IMR-90 (cell line): ENCODE measurements at regions not wholly inside any gene's neighbourhood (a gene's known extent, or its start where the extent isn't known, plus 50 kb on each side); places are given as distances from the start of the nearest gene placed in this dataset.

ENCODE experiments used
- ATAC-seq: fragments of 200-7000 bp; cut with Tn5 transposase; 2 replicates; pipeline ENCODE4 v1.9.1; 2020; ENCODE audit warnings: low read depth, mild to moderate bottlenecking, moderate library complexity
- BruUV-seq: library from RNA; stranded (reverse); fragments of 400-500 nt; replicated peaks from 2 replicates; lab custom pipeline; 2021; lab: Mats Ljungman, UMichigan
- CTCF ChIA-PET: fragments of 300-600 bp; formaldehyde crosslinking; extraction: SDS; loops from one replicate; lab custom pipeline; 2021; ENCODE audit warnings: antibody characterized with exemption; lab: Yijun Ruan, JAX
- POLR2A ChIA-PET: fragments of 300-600 bp; sonication (Branson Sonifier 250); formaldehyde crosslinking; loops from one replicate; lab custom pipeline; 2022; ENCODE audit warnings: antibody characterized with exemption; ENCODE audit not compliant: unreplicated experiment; lab: Charles Lee
- DNase-seq: peaks from one replicate; pipeline ENCODE4 v3.0.0; 2013
- H2AFZ ChIP-seq: replicated peaks from 2 replicates; pipeline ENCODE3; 2013; ENCODE audit warnings: low read length, mild to moderate bottlenecking; ENCODE audit not compliant: poor library complexity
- H2AK5ac ChIP-seq: 2 replicates; pipeline ENCODE4 v1.6.1; 2013; ENCODE audit warnings: low read depth, low read length, inconsistent platforms
- H2AK9ac ChIP-seq: replicated peaks from 2 replicates; pipeline ENCODE3; 2013; ENCODE audit warnings: mild to moderate bottlenecking, low read depth, low read length, moderate library complexity; ENCODE audit not compliant: poor library complexity
- H2BK120ac ChIP-seq: 2 replicates; pipeline ENCODE4 v1.6.1; 2013; ENCODE audit warnings: low read depth, low read length, inconsistent platforms
- H2BK15ac ChIP-seq: 3 replicates; pipeline ENCODE4 v1.6.1; 2013; ENCODE audit warnings: low read depth, low read length, inconsistent platforms
- H2BK20ac ChIP-seq: 2 replicates; pipeline ENCODE4 v1.6.1; 2013; ENCODE audit warnings: low read depth, mild to moderate bottlenecking, inconsistent platforms, low read length, moderate library complexity
- H2BK5ac ChIP-seq: 2 replicates; pipeline ENCODE4 v1.6.1; 2013; ENCODE audit warnings: mild to moderate bottlenecking, low read depth, low read length, inconsistent platforms; ENCODE audit not compliant: poor library complexity, severe bottlenecking
- H3K14ac ChIP-seq: replicated peaks from 2 replicates; pipeline ENCODE4 v1.6.1; 2013; ENCODE audit warnings: low read depth, low read length, inconsistent platforms
- H3K18ac ChIP-seq: 2 replicates; pipeline ENCODE4 v1.6.1; 2013; ENCODE audit warnings: low read depth, low read length, control low read depth
- H3K23ac ChIP-seq: 2 replicates; pipeline ENCODE4 v1.6.1; 2013; ENCODE audit warnings: low read depth, low read length, inconsistent platforms
- H3K27ac ChIP-seq: 2 replicates; pipeline ENCODE4 v1.5.1; 2013; ENCODE audit warnings: mild to moderate bottlenecking, control low read depth, low read length; ENCODE audit not compliant: insufficient read depth
- H3K27me3 ChIP-seq: 2 replicates; pipeline ENCODE4 v1.6.1; 2013; ENCODE audit warnings: low read length; ENCODE audit not compliant: control insufficient read depth, insufficient read depth
- H3K36me3 ChIP-seq: 2 replicates; pipeline ENCODE4 v1.6.1; 2013; ENCODE audit warnings: low read length, mixed read lengths; ENCODE audit not compliant: control insufficient read depth, insufficient read depth
- H3K4ac ChIP-seq: 2 replicates; pipeline ENCODE4 v1.6.1; 2013; ENCODE audit warnings: low read depth, low read length, inconsistent platforms
- H3K4me1 ChIP-seq: 2 replicates; pipeline ENCODE4 v1.6.1; 2013; ENCODE audit warnings: low read length, mixed read lengths; ENCODE audit not compliant: control insufficient read depth, insufficient read depth
- H3K4me2 ChIP-seq: 2 replicates; pipeline ENCODE4 v1.6.1; 2013; ENCODE audit warnings: low read depth, mild to moderate bottlenecking, control low read depth, low read length, moderate library complexity
- H3K4me3 ChIP-seq: 2 replicates; pipeline ENCODE4 v1.5.1; 2013; ENCODE audit warnings: low read depth, mild to moderate bottlenecking, control low read depth, low read length, moderate library complexity; ENCODE audit not compliant: insufficient read depth
- H3K56ac ChIP-seq: 2 replicates; pipeline ENCODE4 v1.6.1; 2013; ENCODE audit warnings: low read length, inconsistent platforms; ENCODE audit not compliant: insufficient read depth; ENCODE audit errors: extremely low read depth
- H3K79me1 ChIP-seq, 2 experiments: 2 replicates each; pipeline ENCODE4 v1.6.1; 2013; ENCODE audit warnings: low read length in 2 of 2, inconsistent platforms in 1 of 2, low read depth in 1 of 2
- H3K9ac ChIP-seq: 2 replicates; pipeline ENCODE4 v1.6.1; 2013; ENCODE audit warnings: low read depth, low read length, control low read depth
- H3K9me1 ChIP-seq: 2 replicates; pipeline ENCODE4 v1.6.1; 2013; ENCODE audit warnings: low read length, inconsistent platforms; ENCODE audit not compliant: insufficient read depth
- H3K9me3 ChIP-seq: 2 replicates; pipeline ENCODE4 v1.6.1; 2013; ENCODE audit warnings: low read length; ENCODE audit not compliant: control insufficient read depth, insufficient read depth
- H4K20me1 ChIP-seq: 2 replicates; pipeline ENCODE4 v1.6.1; 2013; ENCODE audit warnings: low read length, inconsistent platforms; ENCODE audit not compliant: insufficient read depth
- H4K5ac ChIP-seq: 2 replicates; pipeline ENCODE4 v1.6.1; 2013; ENCODE audit warnings: mild to moderate bottlenecking, low read depth, low read length, control low read depth
- H4K8ac ChIP-seq, 2 experiments: 2 replicates each; pipeline ENCODE4 v1.6.1; 2013; ENCODE audit warnings: low read depth in 2 of 2, low read length in 2 of 2, control low read depth in 1 of 2, inconsistent platforms in 1 of 2
- H4K91ac ChIP-seq: 2 replicates; pipeline ENCODE4 v1.6.1; 2013; ENCODE audit warnings: low read depth, low read length, inconsistent platforms; ENCODE audit not compliant: insufficient read depth
- BHLHE40 ChIP-seq: fragments of 150-350 bp; IDR thresholded peaks from 2 replicates; pipeline ENCODE4 v1.6.1; 2016; ENCODE audit warnings: mild to moderate bottlenecking, low read depth, low read length
- CEBPB ChIP-seq: IDR thresholded peaks from 2 replicates; pipeline ENCODE4 v1.6.1; 2012; ENCODE audit warnings: low read depth, low read length, improper control_type of control experiment
- CHD1 ChIP-seq: IDR thresholded peaks from 2 replicates; pipeline ENCODE4 v1.6.1; 2012; ENCODE audit warnings: low read depth, low read length, improper control_type of control experiment
- FOS ChIP-seq: fragments of 150-350 bp; IDR thresholded peaks from 2 replicates; pipeline ENCODE4 v1.6.1; 2016; ENCODE audit warnings: low read depth, low read length
- MAFK ChIP-seq: IDR thresholded peaks from 2 replicates; pipeline ENCODE4 v1.6.1; 2012; ENCODE audit warnings: low read depth, low read length, improper control_type of control experiment
- MAZ ChIP-seq: IDR thresholded peaks from 2 replicates; pipeline ENCODE4 v1.6.1; 2012; ENCODE audit warnings: low read depth, mild to moderate bottlenecking, low read length, improper control_type of control experiment, moderate library complexity, borderline replicate concordance
- MXI1 ChIP-seq: IDR thresholded peaks from 2 replicates; pipeline ENCODE4 v1.6.1; 2012; ENCODE audit warnings: low read depth, mild to moderate bottlenecking, low read length, moderate library complexity, borderline replicate concordance
- NFE2L2 ChIP-seq: fragments of 150-350 bp; IDR thresholded peaks from 2 replicates; pipeline ENCODE4 v1.6.1; 2016; ENCODE audit warnings: low read depth, mild to moderate bottlenecking, low read length
- POLR2A ChIP-seq: IDR thresholded peaks from 2 replicates; pipeline ENCODE4 v1.6.1; 2012; ENCODE audit warnings: mild to moderate bottlenecking, low read depth, low read length
- RAD21 ChIP-seq: IDR thresholded peaks from 2 replicates; pipeline ENCODE4 v1.6.1; 2012; ENCODE audit warnings: low read length, improper control_type of control experiment
- RCOR1 ChIP-seq: IDR thresholded peaks from 2 replicates; pipeline ENCODE4 v1.6.1; 2012; ENCODE audit warnings: mild to moderate bottlenecking, low read length, improper control_type of control experiment; ENCODE audit not compliant: insufficient replicate concordance
- RFX5 ChIP-seq: IDR thresholded peaks from 2 replicates; pipeline ENCODE4 v1.8.0; 2012; ENCODE audit warnings: low read depth, mild to moderate bottlenecking, low read length, moderate library complexity
- SMC3 ChIP-seq: fragments of 150-350 bp; IDR thresholded peaks from 2 replicates; pipeline ENCODE4 v1.6.1; 2016; ENCODE audit warnings: low read depth, mild to moderate bottlenecking, antibody characterized with exemption, low read length, moderate library complexity
- WGBS, 2 experiments: methylation state at CpG; one replicate each; pipeline versions ENCODE4 v1.1.5 to v1.1.7; 2013; ENCODE audit warnings: missing lambda C conversion rate in 2 of 2; ENCODE audit not compliant: insufficient read length in 1 of 2; ENCODE audit errors: extremely low coverage in 2 of 2; 5-methylcytosine and 5-hydroxymethylcytosine counted together
- dilution Hi-C: fragments of 300-500 bp; cut with HindIII; formaldehyde crosslinking; loops from one replicate; pipeline ENCODE4 v1.14.3; 2018; ENCODE audit warnings: low sequenced_read_pairs; ENCODE audit not compliant: unreplicated experiment
- in situ Hi-C: fragments of 300-500 bp; cut with MboI; formaldehyde crosslinking; loops from 3 replicates; pipeline ENCODE4 v1.14.3; 2019; ENCODE audit warnings: low sequenced_read_pairs, inconsistent platforms, mixed read lengths
- intact Hi-C: fragments of 100-400 bp; cut with micrococcal nuclease; formaldehyde crosslinking; loops from 2 replicates; pipeline ENCODE4 v1.10.0; 2022
- TF ChIP-seq, protein P1 (sequence below): conservative IDR thresholded peaks from 2 replicates; pipeline ENCODE4 v1.5.1; 2012; ENCODE audit warnings: mild to moderate bottlenecking, low read depth, low read length, improper control_type of control experiment
- TF ChIP-seq, protein P2 (sequence below): fragments of 150-350 bp; IDR thresholded peaks from 2 replicates; pipeline ENCODE4 v1.6.1; 2016; ENCODE audit warnings: low read depth, mild to moderate bottlenecking, low read length, moderate library complexity, borderline replicate concordance
- TF ChIP-seq, protein P3 (sequence below): fragments of 150-350 bp; IDR thresholded peaks from 2 replicates; pipeline ENCODE4 v1.6.1; 2017; ENCODE audit warnings: mild to moderate bottlenecking, antibody characterized with exemption, low read length, low read depth

DNA sequence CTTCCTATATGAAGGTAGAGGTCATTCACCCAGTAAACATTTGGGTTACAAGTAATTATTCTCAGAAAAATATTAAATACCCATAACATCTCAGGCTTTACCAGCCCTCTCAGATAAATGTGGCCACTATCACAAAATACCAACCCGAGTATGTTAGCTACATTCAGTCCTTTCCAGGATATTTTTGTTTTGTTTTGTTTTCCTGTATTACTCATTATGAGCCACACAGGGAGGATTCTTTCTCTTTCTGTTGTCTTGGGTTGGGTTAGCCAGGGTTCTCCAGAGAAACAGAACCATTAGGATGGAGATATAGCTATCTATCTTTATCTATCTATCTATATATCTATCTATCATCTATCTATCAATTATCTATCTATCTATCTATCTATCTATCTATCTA is 947.6 kb upstream of the MDGA2 start:
- H3K4me1 ChIP-seq = no peaks in the 10 kb centered on the region; the same call in 1 of the 2 replicates
- in situ Hi-C loops = no loop called here
- no peak overlapping the region for H2AFZ ChIP-seq
- H3K4me2 ChIP-seq = no peak overlapping the region
- TF ChIP-seq FOS = no peak
- TF ChIP-seq, protein P1, sequence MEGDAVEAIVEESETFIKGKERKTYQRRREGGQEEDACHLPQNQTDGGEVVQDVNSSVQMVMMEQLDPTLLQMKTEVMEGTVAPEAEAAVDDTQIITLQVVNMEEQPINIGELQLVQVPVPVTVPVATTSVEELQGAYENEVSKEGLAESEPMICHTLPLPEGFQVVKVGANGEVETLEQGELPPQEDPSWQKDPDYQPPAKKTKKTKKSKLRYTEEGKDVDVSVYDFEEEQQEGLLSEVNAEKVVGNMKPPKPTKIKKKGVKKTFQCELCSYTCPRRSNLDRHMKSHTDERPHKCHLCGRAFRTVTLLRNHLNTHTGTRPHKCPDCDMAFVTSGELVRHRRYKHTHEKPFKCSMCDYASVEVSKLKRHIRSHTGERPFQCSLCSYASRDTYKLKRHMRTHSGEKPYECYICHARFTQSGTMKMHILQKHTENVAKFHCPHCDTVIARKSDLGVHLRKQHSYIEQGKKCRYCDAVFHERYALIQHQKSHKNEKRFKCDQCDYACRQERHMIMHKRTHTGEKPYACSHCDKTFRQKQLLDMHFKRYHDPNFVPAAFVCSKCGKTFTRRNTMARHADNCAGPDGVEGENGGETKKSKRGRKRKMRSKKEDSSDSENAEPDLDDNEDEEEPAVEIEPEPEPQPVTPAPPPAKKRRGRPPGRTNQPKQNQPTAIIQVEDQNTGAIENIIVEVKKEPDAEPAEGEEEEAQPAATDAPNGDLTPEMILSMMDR = no peak
- TF ChIP-seq, protein P2, sequence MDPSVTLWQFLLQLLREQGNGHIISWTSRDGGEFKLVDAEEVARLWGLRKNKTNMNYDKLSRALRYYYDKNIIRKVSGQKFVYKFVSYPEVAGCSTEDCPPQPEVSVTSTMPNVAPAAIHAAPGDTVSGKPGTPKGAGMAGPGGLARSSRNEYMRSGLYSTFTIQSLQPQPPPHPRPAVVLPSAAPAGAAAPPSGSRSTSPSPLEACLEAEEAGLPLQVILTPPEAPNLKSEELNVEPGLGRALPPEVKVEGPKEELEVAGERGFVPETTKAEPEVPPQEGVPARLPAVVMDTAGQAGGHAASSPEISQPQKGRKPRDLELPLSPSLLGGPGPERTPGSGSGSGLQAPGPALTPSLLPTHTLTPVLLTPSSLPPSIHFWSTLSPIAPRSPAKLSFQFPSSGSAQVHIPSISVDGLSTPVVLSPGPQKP = no peak
- no peak for TF ChIP-seq BHLHE40
- TF ChIP-seq, protein P3, sequence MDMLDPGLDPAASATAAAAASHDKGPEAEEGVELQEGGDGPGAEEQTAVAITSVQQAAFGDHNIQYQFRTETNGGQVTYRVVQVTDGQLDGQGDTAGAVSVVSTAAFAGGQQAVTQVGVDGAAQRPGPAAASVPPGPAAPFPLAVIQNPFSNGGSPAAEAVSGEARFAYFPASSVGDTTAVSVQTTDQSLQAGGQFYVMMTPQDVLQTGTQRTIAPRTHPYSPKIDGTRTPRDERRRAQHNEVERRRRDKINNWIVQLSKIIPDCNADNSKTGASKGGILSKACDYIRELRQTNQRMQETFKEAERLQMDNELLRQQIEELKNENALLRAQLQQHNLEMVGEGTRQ = no peak
- no peak for TF ChIP-seq NFE2L2
- no peak for TF ChIP-seq SMC3
- TF ChIP-seq CEBPB = no peak
- TF ChIP-seq POLR2A = no peak
- TF ChIP-seq RCOR1 = no peak
- TF ChIP-seq RAD21 = no peak
- TF ChIP-seq MAFK = no peak
- TF ChIP-seq CHD1 = no peak
- no peak for TF ChIP-seq MAZ
- no peak for TF ChIP-seq MXI1
- no peak for TF ChIP-seq RFX5
- no peak overlapping the region for H2AK5ac ChIP-seq
- no peak overlapping the region for H3K56ac ChIP-seq
- H3K4ac ChIP-seq = no peak overlapping the region; the same call in 1 of the 2 replicates
- H3K79me1 ChIP-seq = no peaks in the 10 kb centered on the region
- no peaks in the 10 kb centered on the region for H3K27me3 ChIP-seq
- H3K9me1 ChIP-seq = no peaks in the 10 kb centered on the region
- H3K36me3 ChIP-seq = no peaks in the 10 kb centered on the region
- peak overlapping the region; percentile 9 for H2BK5ac ChIP-seq
- H3K4me3 ChIP-seq = no peak overlapping the region
- no peaks in the 10 kb centered on the region for H4K20me1 ChIP-seq
- no CpG with 5 or more reads among the region's 1 CpG for WGBS, 2 experiments
- H2BK15ac ChIP-seq = no peak overlapping the region; the same call in 2 of the 3 replicates
- ChIA-PET CTCF (interaction anchor here (0.7 kb wide), 1 partner anchor 829 kb away, joined by 3 read pairs; no protein-coding TSS in a partner anchor), POLR2A (no interaction called here)
- no peak overlapping the region for H3K23ac ChIP-seq
- no peak overlapping the region for H3K9ac ChIP-seq
- peak overlapping the region; percentile 8; the same call in 1 of the 2 replicates for H2BK120ac ChIP-seq
- BruUV-seq = no TSS peak
- no peak overlapping the region for H3K18ac ChIP-seq
- no peak overlapping the region for H2BK20ac ChIP-seq
- no peak overlapping the region for H2AK9ac ChIP-seq
- H4K8ac ChIP-seq = 0 out of 4 replicates have a peak overlapping the region, but pooled peaks of 1 of the 2 experiments have one; percentile 76
- no peaks in the 10 kb centered on the region for H3K9me3 ChIP-seq
- no peak overlapping the region for H3K14ac ChIP-seq
- intact Hi-C loops = loop anchor here (10.0 kb wide), 1 partner anchor 552 kb away; no protein-coding TSS in a partner anchor
- peak; percentile 88 for ATAC-seq
- H4K5ac ChIP-seq = no peak overlapping the region
- no peak overlapping the region for H3K27ac ChIP-seq
- DNase-seq = peak; percentile 14
- H4K91ac ChIP-seq = no peak overlapping the region
- dilution Hi-C loops = no loop called here
